ENCODE measurements at regions not wholly inside any gene's neighbourhood (a gene's known extent, or its start where the extent isn't known, plus 50 kb on each side); places are given as distances from the start of the nearest gene placed in this dataset.

GRCh38 chr13:103276775-103277498, 210.7 kb upstream of the SLC10A2 start:
- Mint-ChIP-seq H3K4me1 (no peaks in the 10 kb centered on the region), H3K27ac (no peak overlapping the region), H3K36me3 (no peaks in the 10 kb centered on the region), H3K27me3 (peaks cover 0 to 6% (median 5%) of the 10 kb centered on the region in 3 donors), H3K4me3 (no peak overlapping the region), H3K9me3 (peaks cover 0 to 4% (median 0%) of the 10 kb centered on the region in 7 donors)
- DNase-seq (no peak), ATAC-seq (ENCODE audit: low read depth in 2 of 2) (no peak)

- Mint-ChIP-seq H3K27ac (no peak overlapping the region), H3K36me3 (no peaks in the 10 kb centered on the region), H3K9me3 (peaks cover 0 to 4% (median 0%) of the 10 kb centered on the region in 7 donors), H3K27me3 (no peaks in the 10 kb centered on the region), H3K4me3 (no peak overlapping the region), H3K4me1 (no peaks in the 10 kb centered on the region)
- no peak for DNase-seq
- no peak for ATAC-seq (ENCODE audit: low read depth in 2 of 2)
These were observed 209.5 kb upstream of the SLC10A2 start for GRCh38 chr13:103275722-103276121.

GRCh38 chr13:103275081-103275480, 208.9 kb upstream of the SLC10A2 start:
- Mint-ChIP-seq H3K9me3 (peaks cover 0 to 4% (median 0%) of the 10 kb centered on the region in 7 donors), H3K27me3 (no peaks in the 10 kb centered on the region), H3K36me3 (no peaks in the 10 kb centered on the region), H3K4me3 (no peak overlapping the region), H3K4me1 (no peaks in the 10 kb centered on the region), H3K27ac (no peak overlapping the region)
- ATAC-seq (ENCODE audit: low read depth in 2 of 2) (no peak), DNase-seq (no peak)

- Mint-ChIP-seq H3K27me3 (no peaks in the 10 kb centered on the region), H3K9me3 (peaks cover 0 to 7% (median 0%) of the 10 kb centered on the region in 7 donors), H3K27ac (no peak overlapping the region), H3K4me1 (no peaks in the 10 kb centered on the region), H3K36me3 (no peaks in the 10 kb centered on the region), H3K4me3 (no peak overlapping the region)
- ATAC-seq (ENCODE audit: low read depth in 2 of 2) = no peak
- no peak for DNase-seq
These were observed 207.6 kb upstream of the SLC10A2 start for GRCh38 chr13:103273825-103274224.

DNA sequence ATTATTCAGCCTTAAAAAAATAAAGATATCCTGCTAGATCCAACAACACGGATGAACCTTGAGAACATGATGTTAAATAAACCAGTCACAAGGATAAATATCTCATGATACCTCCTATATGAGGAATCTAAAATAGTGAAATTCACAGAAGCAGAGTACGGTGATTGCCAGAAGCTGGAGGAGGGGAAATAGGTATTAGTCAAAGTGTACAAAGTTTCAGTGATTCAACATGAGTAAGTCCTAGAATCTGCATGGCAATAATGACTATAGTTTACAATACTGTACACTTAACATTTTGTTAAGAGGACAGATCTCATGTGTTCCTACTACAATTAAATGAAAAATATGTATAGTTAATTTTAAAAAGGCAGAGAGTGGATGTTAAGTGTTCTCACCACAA, 206.6 kb upstream of the SLC10A2 start:
- no peaks in the 10 kb centered on the region for H3K36me3 Mint-ChIP-seq
- ATAC-seq (ENCODE audit: low read depth in 2 of 2) = no peak

GRCh38 chr13:103263448-103263847, 197.2 kb upstream of the SLC10A2 start:
- Mint-ChIP-seq H3K36me3 (no peaks in the 10 kb centered on the region), H3K27me3 (no peaks in the 10 kb centered on the region), H3K4me1 (no peaks in the 10 kb centered on the region), H3K4me3 (no peak overlapping the region), H3K27ac (no peak overlapping the region), H3K9me3 (peaks cover 12 to 40% (median 24%) of the 10 kb centered on the region in 7 donors)
- ATAC-seq (ENCODE audit: low read depth in 2 of 2) (no peak), DNase-seq (no peak)

More for the DNA sequence above, 206.6 kb upstream of the SLC10A2 start:
- no peak overlapping the region for H3K4me3 Mint-ChIP-seq
- H3K9me3 Mint-ChIP-seq = peaks cover 0 to 15% (median 1%) of the 10 kb centered on the region in 7 donors
- no peaks in the 10 kb centered on the region for H3K4me1 Mint-ChIP-seq
- no peak overlapping the region for H3K27ac Mint-ChIP-seq
- H3K27me3 Mint-ChIP-seq = no peaks in the 10 kb centered on the region
- no peak for DNase-seq

GRCh38 chr13:103255587-103256301, 189.5 kb upstream of the SLC10A2 start:
- H3K27ac Mint-ChIP-seq = no peak overlapping the region
- H3K27me3 Mint-ChIP-seq = no peaks in the 10 kb centered on the region
- DNase-seq = no peak
- H3K4me3 Mint-ChIP-seq = no peak overlapping the region
- no peak for ATAC-seq (ENCODE audit: low read depth in 2 of 2)
- H3K9me3 Mint-ChIP-seq = peaks cover 0 to 8% (median 3%) of the 10 kb centered on the region in 7 donors
- no peaks in the 10 kb centered on the region for H3K36me3 Mint-ChIP-seq
- no peaks in the 10 kb centered on the region for H3K4me1 Mint-ChIP-seq

DNA sequence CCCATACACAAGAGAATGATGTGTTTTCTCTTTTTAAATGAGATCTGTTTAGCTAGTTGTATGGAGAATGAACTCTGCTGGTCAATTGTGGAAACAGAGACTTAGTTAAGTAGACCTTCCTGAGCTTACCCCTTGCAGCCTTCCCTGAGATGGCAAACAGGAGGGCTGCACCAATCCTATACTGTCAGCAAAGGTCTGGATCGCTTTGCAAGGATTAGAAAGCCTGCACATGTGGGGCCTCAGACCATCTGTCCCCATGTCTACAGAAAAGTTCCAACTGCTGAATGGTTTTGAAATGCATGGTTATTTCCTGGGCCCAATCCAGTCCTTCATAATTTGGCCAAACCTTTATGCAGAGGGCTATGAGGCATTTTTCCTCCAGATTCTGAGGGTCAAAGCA, 183.9 kb upstream of the SLC10A2 start:
- H3K36me3 Mint-ChIP-seq = no peaks in the 10 kb centered on the region
- ATAC-seq (ENCODE audit: low read depth in 2 of 2) (no peak), DNase-seq (no peak)
- no peaks in the 10 kb centered on the region for H3K4me1 Mint-ChIP-seq
- peaks cover 0 to 8% (median 0%) of the 10 kb centered on the region in 7 donors for H3K9me3 Mint-ChIP-seq
- H3K27ac Mint-ChIP-seq = no peak overlapping the region
- no peaks in the 10 kb centered on the region for H3K27me3 Mint-ChIP-seq
- no peak overlapping the region for H3K4me3 Mint-ChIP-seq

DNA sequence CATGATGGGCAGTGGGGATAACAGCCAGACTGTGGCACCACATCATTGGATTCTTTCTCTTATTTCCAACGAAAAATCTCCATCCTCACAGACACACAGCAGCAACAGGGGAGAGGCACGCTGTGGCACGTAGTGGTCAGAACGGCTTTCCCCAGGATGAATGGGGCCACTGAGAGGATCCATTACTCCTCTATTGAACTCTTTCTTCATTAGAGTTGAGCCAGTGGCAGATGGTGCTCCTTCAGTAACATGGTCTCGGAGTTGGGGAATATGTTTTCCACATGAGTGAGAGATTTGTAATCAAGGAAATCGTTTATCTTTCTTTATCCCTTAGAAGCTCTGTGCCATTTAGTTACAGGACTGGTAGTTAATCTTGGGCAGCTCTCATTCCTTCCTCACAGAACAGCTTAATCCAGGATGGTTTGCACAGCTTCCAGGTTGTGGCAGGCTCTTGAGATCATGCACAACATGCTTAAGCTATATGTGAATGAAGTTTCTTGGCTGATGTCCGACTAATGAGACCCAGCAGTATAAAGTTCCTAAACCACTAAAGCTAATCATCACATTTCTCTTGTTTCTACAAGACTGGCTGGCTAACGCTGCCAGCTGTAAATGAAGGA, 180.5 kb upstream of the SLC10A2 start:
- Mint-ChIP-seq H3K9me3 (peaks cover 0 to 4% (median 2%) of the 10 kb centered on the region in 7 donors), H3K4me1 (no peaks in the 10 kb centered on the region), H3K27me3 (no peaks in the 10 kb centered on the region), H3K36me3 (no peaks in the 10 kb centered on the region), H3K4me3 (no peak overlapping the region), H3K27ac (peak overlapping the region in 2 of 6 donors; percentile 1 to 15)
- ATAC-seq (ENCODE audit: low read depth in 2 of 2) (no peak), DNase-seq (no peak)

- peaks cover 0 to 5% (median 2%) of the 10 kb centered on the region in 7 donors for H3K9me3 Mint-ChIP-seq
- H3K27ac Mint-ChIP-seq = no peak overlapping the region
- H3K36me3 Mint-ChIP-seq = no peaks in the 10 kb centered on the region
- no peak overlapping the region for H3K4me3 Mint-ChIP-seq
- no peaks in the 10 kb centered on the region for H3K27me3 Mint-ChIP-seq
- DNase-seq (no peak), ATAC-seq (ENCODE audit: low read depth in 2 of 2) (no peak)
- H3K4me1 Mint-ChIP-seq = no peaks in the 10 kb centered on the region
These were observed 177.3 kb upstream of the SLC10A2 start for GRCh38 chr13:103243495-103243894.

- DNase-seq (no peak), ATAC-seq (ENCODE audit: low read depth in 2 of 2) (no peak)
- Mint-ChIP-seq H3K4me3 (no peak overlapping the region), H3K27ac (no peak overlapping the region), H3K9me3 (peaks cover 0 to 16% (median 5%) of the 10 kb centered on the region in 7 donors), H3K4me1 (no peaks in the 10 kb centered on the region), H3K27me3 (peaks cover 0 to under 1% (median 0%) of the 10 kb centered on the region in 3 donors), H3K36me3 (peaks cover 0 to 2% of the 10 kb centered on the region in 2 donors)
These were observed 172.2 kb upstream of the SLC10A2 start for GRCh38 chr13:103238441-103238840.

DNA sequence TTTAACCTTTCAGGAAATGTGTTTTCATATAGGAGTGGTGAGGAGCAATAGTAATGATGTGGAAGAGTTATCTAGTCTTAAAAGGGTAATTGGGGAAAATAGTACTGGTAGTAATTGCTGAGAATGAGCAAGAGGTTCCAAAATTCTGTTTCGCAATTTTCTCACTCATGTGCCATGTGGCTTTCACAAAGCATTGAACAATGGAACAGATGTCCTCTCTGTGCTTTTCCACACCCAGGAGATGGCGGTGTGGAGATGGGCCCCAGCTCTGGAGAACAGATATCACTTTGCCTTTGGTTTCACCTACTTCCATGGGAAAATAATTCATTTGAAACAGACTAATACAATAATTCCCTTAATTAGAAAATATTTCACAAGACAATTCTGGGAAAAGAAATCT, 170.0 kb upstream of the SLC10A2 start:
- no peak for ATAC-seq (ENCODE audit: low read depth in 2 of 2)
- Mint-ChIP-seq H3K9me3 (peaks cover 5 to 28% (median 14%) of the 10 kb centered on the region in 7 donors), H3K27me3 (peaks cover 0 to 6% (median 0%) of the 10 kb centered on the region in 3 donors), H3K4me3 (no peak overlapping the region), H3K27ac (no peak overlapping the region), H3K4me1 (no peaks in the 10 kb centered on the region), H3K36me3 (peaks cover 0 to 23% of the 10 kb centered on the region in 2 donors)
- DNase-seq = no peak

- no peak for DNase-seq
- Mint-ChIP-seq H3K27ac (no peak overlapping the region), H3K4me1 (no peaks in the 10 kb centered on the region), H3K36me3 (peaks cover 0 to 24% of the 10 kb centered on the region in 2 donors), H3K9me3 (peaks cover 9 to 45% (median 19%) of the 10 kb centered on the region in 7 donors), H3K4me3 (no peak overlapping the region), H3K27me3 (peaks cover 0 to 6% (median 0%) of the 10 kb centered on the region in 3 donors)
- ATAC-seq (ENCODE audit: low read depth in 2 of 2) = no peak
These were observed 163.5 kb upstream of the SLC10A2 start for GRCh38 chr13:103229674-103230073.

GRCh38 chr13:103224804-103225203, 158.6 kb upstream of the SLC10A2 start:
- Mint-ChIP-seq H3K4me3 (no peak overlapping the region), H3K36me3 (no peaks in the 10 kb centered on the region), H3K4me1 (no peaks in the 10 kb centered on the region), H3K27me3 (no peaks in the 10 kb centered on the region), H3K27ac (no peak overlapping the region), H3K9me3 (peaks cover 0 to 11% (median 4%) of the 10 kb centered on the region in 7 donors)
- DNase-seq = no peak
- ATAC-seq (ENCODE audit: low read depth in 2 of 2) = no peak

All from naive B cell (primary cell).